Lung microvascular endothelial cell (primary cell): ENCODE measurements at regions not wholly inside any gene's neighbourhood (a gene's known extent, or its start where the extent isn't known, plus 50 kb on each side); places are given as distances from the start of the nearest gene placed in this dataset.
"Not testable (repeated sequence)": the region's sequence is repeated elsewhere in the genome, so short reads cannot be mapped to it uniquely, and the experiment has no call there.

Experiments
- DNase-seq, 2 donors: peaks; one replicate each; pipeline versions ENCODE4 v3.0.0 to v3.0.0-alpha.2; 2010; ENCODE audit warnings: low read depth in 2 of 2

- DNase-seq = no peak
These were observed 490.3 kb downstream of the ADCYAP1 start for GRCh38 chr18:1394966-1395365.

GRCh38 chr18:1408376-1408775 is 503.7 kb downstream of the ADCYAP1 start:
- no peak for DNase-seq

GRCh38 chr18:1412655-1413322 is 508.1 kb downstream of the ADCYAP1 start:
- no peak for DNase-seq

- no peak for DNase-seq
These were observed 508.6 kb downstream of the ADCYAP1 start for GRCh38 chr18:1413323-1413675.

GRCh38 chr18:1416074-1416473 is 511.4 kb downstream of the ADCYAP1 start:
- no peak for DNase-seq

GRCh38 chr18:1421502-1421901 is 516.8 kb downstream of the ADCYAP1 start:
- DNase-seq = no peak

- no peak for DNase-seq
These were observed 518.0 kb downstream of the ADCYAP1 start for GRCh38 chr18:1422634-1423033.

- no peak for DNase-seq
These were observed 521.0 kb downstream of the ADCYAP1 start for GRCh38 chr18:1425679-1426078.

- no peak for DNase-seq
These were observed 530.8 kb downstream of the ADCYAP1 start for GRCh38 chr18:1435487-1435886.

GRCh38 chr18:1436199-1436598 is 531.5 kb downstream of the ADCYAP1 start:
- DNase-seq = no peak

GRCh38 chr18:1438458-1438910 is 533.8 kb downstream of the ADCYAP1 start:
- no peak for DNase-seq

- DNase-seq = no peak
These were observed 534.3 kb downstream of the ADCYAP1 start for GRCh38 chr18:1438967-1439366.

- DNase-seq = not testable (repeated sequence)
These were observed 539.4 kb downstream of the ADCYAP1 start for GRCh38 chr18:1444062-1444461.

GRCh38 chr18:1446765-1447164 is 542.1 kb downstream of the ADCYAP1 start:
- DNase-seq = no peak

GRCh38 chr18:1452821-1453220 is 548.1 kb downstream of the ADCYAP1 start:
- no peak for DNase-seq

GRCh38 chr18:1455605-1456004 is 550.9 kb downstream of the ADCYAP1 start:
- DNase-seq = no peak

- no peak for DNase-seq
These were observed 553.9 kb downstream of the ADCYAP1 start for GRCh38 chr18:1458547-1458946.

GRCh38 chr18:1463981-1464380 is 559.3 kb downstream of the ADCYAP1 start:
- DNase-seq = no peak

- no peak for DNase-seq
These were observed 560.0 kb downstream of the ADCYAP1 start for GRCh38 chr18:1464444-1465217.

- DNase-seq = no peak
These were observed 561.4 kb downstream of the ADCYAP1 start for GRCh38 chr18:1466035-1466434.

- no peak for DNase-seq
These were observed 562.8 kb downstream of the ADCYAP1 start for GRCh38 chr18:1467461-1467964.

- DNase-seq = no peak
These were observed 563.9 kb downstream of the ADCYAP1 start for GRCh38 chr18:1468550-1468949.

- DNase-seq = no peak
These were observed 571.2 kb downstream of the ADCYAP1 start for GRCh38 chr18:1475867-1476266.
